H1 (cell line): ENCODE measurements at regions not wholly inside any gene's neighbourhood (a gene's known extent, or its start where the extent isn't known, plus 50 kb on each side); places are given as distances from the start of the nearest gene placed in this dataset.

ENCODE experiments used
- CTCF ChIA-PET: fragments of 300-600 bp; sonication (Branson Sonifier 250); formaldehyde crosslinking; loops from one replicate; lab custom pipeline; 2021; ENCODE audit not compliant: partially characterized antibody; lab: Charles Lee
- POLR2A ChIA-PET: fragments of 300-600 bp; sonication (Branson Sonifier 250); formaldehyde crosslinking; loops from one replicate; lab custom pipeline; 2021; ENCODE audit warnings: inconsistent platforms; ENCODE audit not compliant: partially characterized antibody; lab: Charles Lee
- DNase-seq, 2 experiments: peaks; one replicate each; pipeline versions ENCODE4 v3.0.0 to v3.0.0-alpha.2; 2010 to 2022; ENCODE audit warnings: low spot score in 2 of 2, low read depth in 1 of 2, mixed read lengths in 1 of 2
- FAIRE-seq: peaks from 2 replicates; lab custom pipeline; 2011; peaks lifted over from hg19 to GRCh38; lab: Jason Lieb, UNC
- H2AFZ ChIP-seq: 2 replicates; pipeline ENCODE4 v1.8.1; 2012; ENCODE audit warnings: low read length, inconsistent platforms
- H2AK5ac ChIP-seq: 2 replicates; pipeline ENCODE4 v1.6.1; 2013; ENCODE audit warnings: low read depth, low read length
- H2BK120ac ChIP-seq: replicated peaks from 2 replicates; pipeline ENCODE3; 2013; ENCODE audit warnings: low read depth, low read length, inconsistent platforms
- H2BK12ac ChIP-seq: 2 replicates; pipeline ENCODE4 v1.6.1; 2013; ENCODE audit warnings: low read depth, low read length
- H2BK15ac ChIP-seq: 2 replicates; pipeline ENCODE4 v1.6.1; 2013; ENCODE audit warnings: low read length
- H2BK20ac ChIP-seq: 2 replicates; pipeline ENCODE4 v1.6.1; 2013; ENCODE audit warnings: low read length
- H2BK5ac ChIP-seq: 2 replicates; pipeline ENCODE4 v1.6.1; 2013; ENCODE audit warnings: low read depth, low read length
- H3K14ac ChIP-seq: 2 replicates; pipeline ENCODE4 v1.6.1; 2013; ENCODE audit warnings: inconsistent platforms; ENCODE audit not compliant: insufficient read length
- H3K18ac ChIP-seq: 2 replicates; pipeline ENCODE4 v1.6.1; 2013; ENCODE audit warnings: low read length; ENCODE audit errors: extremely low read depth
- H3K23ac ChIP-seq: 2 replicates; pipeline ENCODE4 v1.6.1; 2013; ENCODE audit warnings: inconsistent platforms; ENCODE audit not compliant: insufficient read length
- H3K23me2 ChIP-seq: 2 replicates; pipeline ENCODE4 v1.6.1; 2013; ENCODE audit warnings: low read depth, low read length
- H3K27ac ChIP-seq: 2 replicates; pipeline ENCODE4 v1.6.1; 2011; ENCODE audit warnings: low read depth, low read length, inconsistent platforms
- H3K27me3 ChIP-seq, 4 experiments: replicated peaks in 1 of 4; 1 replicate in 1 of 4; 2 replicates in 3 of 4; pipeline versions ENCODE4 v1.6.1 to v1.8.1; 2011 to 2013; ENCODE audit warnings: low read length in 3 of 4, mild to moderate bottlenecking in 3 of 4, inconsistent platforms in 2 of 4, mixed read lengths in 2 of 4, moderate library complexity in 1 of 4; ENCODE audit not compliant: control insufficient read depth in 3 of 4, insufficient read depth in 3 of 4; ENCODE audit errors: extremely low read depth in 1 of 4
- H3K36me3 ChIP-seq, 4 experiments: 2 replicates each; pipeline versions ENCODE4 v1.6.1 to v1.8.1; 2011 to 2013; ENCODE audit warnings: mild to moderate bottlenecking in 4 of 4, low read length in 3 of 4, moderate library complexity in 2 of 4, control low read depth in 1 of 4, inconsistent platforms in 1 of 4; ENCODE audit not compliant: insufficient read depth in 4 of 4, control insufficient read depth in 2 of 4
- H3K4ac ChIP-seq: replicated peaks from 2 replicates; pipeline ENCODE3; 2013; ENCODE audit warnings: low read length, low read depth, mixed read lengths, inconsistent platforms; ENCODE audit not compliant: insufficient read length
- H3K4me1 ChIP-seq, 4 experiments: replicated peaks in 1 of 4; 1 replicate in 1 of 4; 2 replicates in 3 of 4; pipeline versions ENCODE4 v1.6.1 to v1.8.1; 2011 to 2013; ENCODE audit warnings: low read length in 3 of 4, inconsistent platforms in 2 of 4, mixed read lengths in 1 of 4; ENCODE audit not compliant: insufficient read depth in 4 of 4, control insufficient read depth in 3 of 4
- H3K4me2 ChIP-seq, 2 experiments: 2 replicates each; pipeline versions ENCODE4 v1.6.1 to v1.8.1; 2011 to 2013; ENCODE audit warnings: low read depth in 2 of 2, low read length in 2 of 2, control low read depth in 1 of 2, inconsistent platforms in 1 of 2, mild to moderate bottlenecking in 1 of 2; ENCODE audit not compliant: insufficient read depth in 1 of 2
- H3K4me3 ChIP-seq, 4 experiments: fragments of 200-600, 300-600 bp in 1 of 4; sonication (generic), shearing (Covaris generic), sonication (Bioruptor Twin) in 1 of 4; 2 replicates each; pipeline versions ENCODE4 v1.5.1 to v1.8.1; 2011 to 2016; ENCODE audit warnings: low read length in 4 of 4, low read depth in 3 of 4, control low read depth in 2 of 4, inconsistent platforms in 2 of 4, mild to moderate bottlenecking in 2 of 4, mixed read lengths in 1 of 4, moderate library complexity in 1 of 4; ENCODE audit not compliant: insufficient read depth in 2 of 4; ENCODE audit errors: extremely low read depth in 1 of 4
- H3K56ac ChIP-seq: replicated peaks from 2 replicates; pipeline ENCODE3; 2013; ENCODE audit warnings: low read depth, mild to moderate bottlenecking, mixed read lengths, low read length, inconsistent platforms; ENCODE audit not compliant: insufficient read length
- H3K79me1 ChIP-seq: 2 replicates; pipeline ENCODE4 v1.6.1; 2013; ENCODE audit warnings: low read depth, low read length, control low read depth
- H3K79me2 ChIP-seq, 2 experiments: 2 replicates each; pipeline versions ENCODE4 v1.6.1 to v1.8.1; 2012 to 2013; ENCODE audit warnings: low read length in 2 of 2, mild to moderate bottlenecking in 2 of 2, inconsistent platforms in 1 of 2; ENCODE audit not compliant: insufficient read depth in 2 of 2, control insufficient read depth in 1 of 2
- H3K9ac ChIP-seq, 4 experiments: replicated peaks in 1 of 4; 1 replicate in 1 of 4; 2 replicates in 3 of 4; pipeline versions ENCODE4 v1.6.1 to v1.8.1; 2011 to 2013; ENCODE audit warnings: low read depth in 3 of 4, low read length in 3 of 4, control low read depth in 2 of 4, mild to moderate bottlenecking in 2 of 4, moderate library complexity in 2 of 4, inconsistent platforms in 1 of 4; ENCODE audit errors: extremely low read depth in 1 of 4
- H3K9me3 ChIP-seq, 2 experiments: 2 replicates each; pipeline versions ENCODE4 v1.6.1 to v1.8.1; 2012 to 2013; ENCODE audit warnings: mild to moderate bottlenecking in 2 of 2, moderate library complexity in 2 of 2, control low read depth in 1 of 2, inconsistent platforms in 1 of 2, low read depth in 1 of 2, low read length in 1 of 2, mixed read lengths in 1 of 2; ENCODE audit not compliant: insufficient read depth in 2 of 2
- H4K20me1 ChIP-seq, 2 experiments: replicated peaks in 1 of 2; 2 replicates each; pipeline versions ENCODE3 to v1.8.1; 2011 to 2013; ENCODE audit warnings: inconsistent platforms in 2 of 2, low read length in 2 of 2, mild to moderate bottlenecking in 1 of 2; ENCODE audit not compliant: insufficient read depth in 2 of 2, control insufficient read depth in 1 of 2
- H4K5ac ChIP-seq: 2 replicates; pipeline ENCODE4 v1.6.1; 2013; ENCODE audit warnings: low read length, low read depth, mixed read lengths, inconsistent platforms; ENCODE audit not compliant: insufficient read length
- H4K8ac ChIP-seq: 2 replicates; pipeline ENCODE4 v1.8.0; 2013; ENCODE audit warnings: mild to moderate bottlenecking, moderate library complexity, low read length, inconsistent platforms; ENCODE audit not compliant: insufficient read depth; ENCODE audit errors: extremely low read depth
- H4K91ac ChIP-seq: replicated peaks from 2 replicates; pipeline ENCODE3; 2013; ENCODE audit warnings: low read length, mixed read lengths, inconsistent platforms; ENCODE audit not compliant: insufficient read length
- ATF3 ChIP-seq: IDR thresholded peaks from 2 replicates; pipeline ENCODE4 v1.6.1; 2011; ENCODE audit warnings: low read depth, mild to moderate bottlenecking, low read length; ENCODE audit not compliant: insufficient read depth
- BRCA1 ChIP-seq: IDR thresholded peaks from 2 replicates; pipeline ENCODE4 v1.6.1; 2012; ENCODE audit warnings: low read depth, low read length, improper control_type of control experiment
- CHD1 ChIP-seq: IDR thresholded peaks from 2 replicates; pipeline ENCODE4 v1.6.1; 2012; ENCODE audit warnings: low read depth, low read length, improper control_type of control experiment
- EP300 ChIP-seq, 2 experiments: IDR thresholded peaks; 1 replicate in 1 of 2; 2 replicates in 1 of 2; pipeline ENCODE4 v1.6.1; 2011 to 2012; ENCODE audit warnings: low read depth in 2 of 2, low read length in 2 of 2, mild to moderate bottlenecking in 2 of 2, borderline replicate concordance in 1 of 2, inconsistent platforms in 1 of 2, moderate library complexity in 1 of 2
- MAFK ChIP-seq: IDR thresholded peaks from 2 replicates; pipeline ENCODE4 v1.6.1; 2012; ENCODE audit warnings: low read depth, mild to moderate bottlenecking, improper control_type of control experiment, low read length
- NANOG ChIP-seq: IDR thresholded peaks from 2 replicates; pipeline ENCODE4 v1.6.1; 2011; ENCODE audit warnings: low read length, low read depth, mild to moderate bottlenecking, inconsistent platforms; ENCODE audit not compliant: insufficient read depth, poor library complexity, severe bottlenecking
- NRF1 ChIP-seq: IDR thresholded peaks from 2 replicates; pipeline ENCODE4 v1.6.1; 2011; ENCODE audit warnings: mild to moderate bottlenecking, low read depth, low read length, improper control_type of control experiment
- PHF8 ChIP-seq: fragments of 200-600 bp; sonication (generic); conservative IDR thresholded peaks from 2 replicates; pipeline ENCODE4 v1.7.1; 2012; ENCODE audit warnings: low read depth, mild to moderate bottlenecking, inconsistent platforms, low read length, moderate library complexity
- POLR2AphosphoS5 ChIP-seq: IDR thresholded peaks from 2 replicates; pipeline ENCODE4 v1.6.1; 2011; ENCODE audit warnings: low read depth, low read length
- RAD21 ChIP-seq, 2 experiments: IDR thresholded peaks in 1 of 2; conservative IDR thresholded peaks in 1 of 2; 2 replicates each; pipeline ENCODE4 v1.6.1; 2011; ENCODE audit warnings: low read depth in 2 of 2, low read length in 2 of 2, improper control_type of control experiment in 1 of 2, inconsistent platforms in 1 of 2, mild to moderate bottlenecking in 1 of 2, moderate library complexity in 1 of 2
- SIRT6 ChIP-seq: IDR thresholded peaks from one replicate; pipeline ENCODE4 v1.7.1; 2012; ENCODE audit warnings: low read length, inconsistent platforms

- FAIRE-seq (no peak), DNase-seq (no peak)
- H3K4ac ChIP-seq, result no peak overlapping the region
- no peak overlapping the region for H3K14ac ChIP-seq
- H3K9me3 ChIP-seq, result no peaks in the 10 kb centered on the region
- peaks cover 0 to 2% of the 10 kb centered on the region in 2 experiments for H4K20me1 ChIP-seq
- no peaks in the 10 kb centered on the region for H3K79me2 ChIP-seq
- H2AFZ ChIP-seq, result no peak overlapping the region
- peaks cover 0 to 9% (median 0%) of the 10 kb centered on the region in 4 experiments; a peak in 3 of 7 replicates for H3K4me1 ChIP-seq
- H4K5ac ChIP-seq, result no peak overlapping the region
- no peak overlapping the region for H4K91ac ChIP-seq
- no peak overlapping the region for H3K4me2 ChIP-seq
- peaks cover 0 to 1% (median 0%) of the 10 kb centered on the region in 4 experiments; a peak in 1 of 7 replicates for H3K27me3 ChIP-seq
- no peak overlapping the region for H4K8ac ChIP-seq
- no peak overlapping the region for H2BK20ac ChIP-seq
- no peak overlapping the region for H2BK15ac ChIP-seq
- no peak overlapping the region for H2BK120ac ChIP-seq
- no peaks in the 10 kb centered on the region for H3K23me2 ChIP-seq
- no peaks in the 10 kb centered on the region for H3K36me3 ChIP-seq
- TF ChIP-seq EP300 (IDR thresholded peaks at IDR 0.05; ENCODE audit: borderline replicate concordance in 1 of 2, low read depth in 2 of 2, low read length in 2 of 2) (no peak), NRF1 (no peak), PHF8 (no peak), BRCA1 (no peak), MAFK (no peak), NANOG (no peak), SIRT6 (no peak), CHD1 (no peak), ATF3 (no peak), RAD21 (IDR thresholded peaks at IDR 0.05 in 1 of 2, conservative IDR thresholded peaks at IDR 0.05 in 1 of 2; ENCODE audit: low read depth in 2 of 2, low read length in 2 of 2) (no peak), POLR2AphosphoS5 (no peak)
- H3K4me3 ChIP-seq, result no peak overlapping the region
- H2BK12ac ChIP-seq, result no peak overlapping the region
- no peak overlapping the region for H3K18ac ChIP-seq
- no peak overlapping the region for H3K56ac ChIP-seq
- no peak overlapping the region for H3K23ac ChIP-seq
- H2BK5ac ChIP-seq, result no peak overlapping the region
- ChIA-PET CTCF (no interaction called here), POLR2A (no interaction called here)
- H2AK5ac ChIP-seq, result no peak overlapping the region
- H3K9ac ChIP-seq, result no peak overlapping the region
- no peak overlapping the region for H3K27ac ChIP-seq
- H3K79me1 ChIP-seq, result no peaks in the 10 kb centered on the region
Measured at GRCh38 chr6:87897013-87897412, 150.6 kb upstream of the SPACA1 start.
